MM.1S (cell line): ENCODE measurements at regions not wholly inside any gene's neighbourhood (a gene's known extent, or its start where the extent isn't known, plus 50 kb on each side); places are given as distances from the start of the nearest gene placed in this dataset.

Source experiments
- DNase-seq: peaks from one replicate; pipeline ENCODE4 v3.0.0-alpha.2; 2015
- H2AFZ ChIP-seq: fragments of 300-600 bp; sonication (generic); 2 replicates; pipeline ENCODE4 v1.6.0; 2016; ENCODE audit warnings: antibody characterized with exemption, low read length
- H3F3A ChIP-seq: fragments of 300-600 bp; sonication (generic); 2 replicates; pipeline ENCODE4 v1.6.1; 2016; ENCODE audit warnings: mild to moderate bottlenecking, antibody characterized with exemption, low read length, moderate library complexity, mixed read lengths; ENCODE audit not compliant: insufficient read depth
- H3K27ac ChIP-seq: fragments of 300-600 bp; sonication (generic); 2 replicates; pipeline ENCODE4 v1.5.1; 2016; ENCODE audit warnings: mild to moderate bottlenecking, low read length
- H3K27me3 ChIP-seq: fragments of 300-600 bp; sonication (generic); replicated peaks from 2 replicates; pipeline ENCODE4 v1.6.0; 2016; ENCODE audit warnings: low read length; ENCODE audit not compliant: insufficient read depth
- H3K36me3 ChIP-seq: fragments of 300-600 bp; sonication (generic); replicated peaks from 2 replicates; pipeline ENCODE4 v1.6.1; 2016; ENCODE audit warnings: mild to moderate bottlenecking, low read length, mixed read lengths; ENCODE audit not compliant: insufficient read depth
- H3K4me1 ChIP-seq: fragments of 300-600 bp; sonication (generic); 2 replicates; pipeline ENCODE4 v1.6.1; 2016; ENCODE audit warnings: low read length, mixed read lengths
- H3K4me2 ChIP-seq: fragments of 300-600 bp; sonication (generic); 2 replicates; pipeline ENCODE4 v1.6.0; 2016; ENCODE audit warnings: low read depth, low read length
- H3K4me3 ChIP-seq: fragments of 300-600 bp; sonication (generic); 2 replicates; pipeline ENCODE4 v1.5.1; 2016; ENCODE audit warnings: low read length, mixed read lengths
- H3K79me2 ChIP-seq: fragments of 300-600 bp; sonication (generic); 2 replicates; pipeline ENCODE4 v1.6.1; 2016; ENCODE audit warnings: mixed run types, low read length, mixed read lengths
- H3K9ac ChIP-seq: fragments of 300-600 bp; sonication (generic); 2 replicates; pipeline ENCODE4 v1.6.1; 2016; ENCODE audit warnings: low read length, mixed read lengths
- H3K9me2 ChIP-seq: fragments of 300-600 bp; sonication (generic); replicated peaks from 2 replicates; pipeline ENCODE4 v1.6.1; 2016; ENCODE audit warnings: mild to moderate bottlenecking, low read length, mixed read lengths; ENCODE audit not compliant: insufficient read depth
- H3K9me3 ChIP-seq: fragments of 300-600 bp; sonication (generic); replicated peaks from 2 replicates; pipeline ENCODE4 v1.6.1; 2016; ENCODE audit warnings: mild to moderate bottlenecking, low read length, mixed read lengths; ENCODE audit not compliant: insufficient read depth
- H4K20me1 ChIP-seq: fragments of 300-600 bp; sonication (generic); 2 replicates; pipeline ENCODE4 v1.6.1; 2016; ENCODE audit warnings: mild to moderate bottlenecking, low read length, moderate library complexity, mixed read lengths; ENCODE audit not compliant: insufficient read depth
- EZH2 ChIP-seq: fragments of 300-600 bp; sonication (generic); optimal IDR thresholded peaks from 2 replicates; pipeline ENCODE3; 2017; ENCODE audit warnings: low read depth, mild to moderate bottlenecking, antibody characterized with exemption, low read length, mixed read lengths
- EZH2phosphoT487 ChIP-seq: fragments of 300-600 bp; sonication (generic); IDR thresholded peaks from 2 replicates; pipeline ENCODE4 v1.6.1; 2018; ENCODE audit warnings: antibody characterized with exemption, low read length
- TF ChIP-seq, protein P1 (sequence below): fragments of 300-600 bp; sonication (generic); IDR thresholded peaks from 2 replicates; pipeline ENCODE4 v1.5.1; 2016; ENCODE audit warnings: antibody characterized with exemption, low read length, mixed read lengths

DNA sequence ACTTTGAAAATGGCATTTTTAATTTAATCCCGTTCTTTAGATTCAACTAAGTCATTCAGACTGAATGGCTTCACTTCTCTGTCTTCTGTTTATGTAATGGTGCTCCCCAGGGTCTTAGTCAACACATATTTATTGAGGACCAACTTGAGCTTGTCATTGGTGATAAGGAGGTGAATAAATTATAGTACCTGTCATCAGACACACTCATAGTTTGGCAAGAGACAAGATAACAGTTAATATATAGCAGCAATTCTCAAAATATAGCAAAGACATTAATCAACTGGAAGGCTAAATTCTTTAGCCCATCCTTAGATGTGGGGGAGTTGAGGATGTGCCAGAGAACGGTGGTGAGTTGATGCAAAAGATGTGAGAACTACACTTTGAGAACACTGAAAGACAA is 78.4 kb downstream of the MACIR start:
- Histone ChIP-seq H3K27ac (no peak overlapping the region), H3K9ac (no peak overlapping the region), H3K9me3 (no peaks in the 10 kb centered on the region), H2AFZ (no peak overlapping the region), H3K4me3 (no peak overlapping the region), H3K4me2 (no peak overlapping the region), H3K27me3 (no peaks in the 10 kb centered on the region), H4K20me1 (no peaks in the 10 kb centered on the region), H3K79me2 (no peaks in the 10 kb centered on the region), H3K9me2 (no peaks in the 10 kb centered on the region), H3K4me1 (peaks cover 7% of the 10 kb centered on the region; the same call in 1 of the 2 replicates), H3F3A (peaks cover 4% of the 10 kb centered on the region; the same call in 1 of the 2 replicates), H3K36me3 (no peaks in the 10 kb centered on the region)
- DNase-seq = no peak
- no peak for TF ChIP-seq EZH2phosphoT487
- no peak for TF ChIP-seq EZH2
- TF ChIP-seq, protein P1, sequence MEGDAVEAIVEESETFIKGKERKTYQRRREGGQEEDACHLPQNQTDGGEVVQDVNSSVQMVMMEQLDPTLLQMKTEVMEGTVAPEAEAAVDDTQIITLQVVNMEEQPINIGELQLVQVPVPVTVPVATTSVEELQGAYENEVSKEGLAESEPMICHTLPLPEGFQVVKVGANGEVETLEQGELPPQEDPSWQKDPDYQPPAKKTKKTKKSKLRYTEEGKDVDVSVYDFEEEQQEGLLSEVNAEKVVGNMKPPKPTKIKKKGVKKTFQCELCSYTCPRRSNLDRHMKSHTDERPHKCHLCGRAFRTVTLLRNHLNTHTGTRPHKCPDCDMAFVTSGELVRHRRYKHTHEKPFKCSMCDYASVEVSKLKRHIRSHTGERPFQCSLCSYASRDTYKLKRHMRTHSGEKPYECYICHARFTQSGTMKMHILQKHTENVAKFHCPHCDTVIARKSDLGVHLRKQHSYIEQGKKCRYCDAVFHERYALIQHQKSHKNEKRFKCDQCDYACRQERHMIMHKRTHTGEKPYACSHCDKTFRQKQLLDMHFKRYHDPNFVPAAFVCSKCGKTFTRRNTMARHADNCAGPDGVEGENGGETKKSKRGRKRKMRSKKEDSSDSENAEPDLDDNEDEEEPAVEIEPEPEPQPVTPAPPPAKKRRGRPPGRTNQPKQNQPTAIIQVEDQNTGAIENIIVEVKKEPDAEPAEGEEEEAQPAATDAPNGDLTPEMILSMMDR = no peak

DNA sequence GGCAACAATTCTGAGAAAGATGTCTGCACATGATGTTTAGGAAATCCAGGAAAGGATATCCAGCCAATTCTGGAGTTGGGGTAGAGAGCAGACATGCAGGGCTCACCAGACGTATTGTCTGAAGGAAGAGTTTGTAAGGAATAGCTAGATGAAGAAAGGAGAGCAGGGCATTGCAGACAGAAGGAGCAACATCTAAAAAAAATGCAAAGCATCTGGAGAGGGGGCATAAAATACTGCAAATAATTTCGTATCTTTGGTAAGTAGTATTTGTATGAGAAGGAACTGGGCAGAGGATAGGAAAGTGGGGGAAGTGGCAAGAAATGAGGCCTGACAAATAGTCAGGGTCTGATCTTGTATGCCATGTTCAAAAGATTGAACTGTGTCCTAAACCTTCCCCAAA is 74.8 kb downstream of the MACIR start:
- Histone ChIP-seq H3K27ac (no peak overlapping the region), H4K20me1 (no peaks in the 10 kb centered on the region), H3K36me3 (no peaks in the 10 kb centered on the region), H3K79me2 (no peaks in the 10 kb centered on the region), H3K9ac (no peak overlapping the region), H3K27me3 (no peaks in the 10 kb centered on the region), H3K9me3 (no peaks in the 10 kb centered on the region), H2AFZ (no peak overlapping the region), H3K4me2 (no peak overlapping the region), H3K4me1 (no peaks in the 10 kb centered on the region), H3F3A (no peaks in the 10 kb centered on the region), H3K9me2 (no peaks in the 10 kb centered on the region), H3K4me3 (no peak overlapping the region)
- no peak for DNase-seq
- TF ChIP-seq EZH2phosphoT487 = no peak
- TF ChIP-seq, protein P1 = no peak
- no peak for TF ChIP-seq EZH2

DNA sequence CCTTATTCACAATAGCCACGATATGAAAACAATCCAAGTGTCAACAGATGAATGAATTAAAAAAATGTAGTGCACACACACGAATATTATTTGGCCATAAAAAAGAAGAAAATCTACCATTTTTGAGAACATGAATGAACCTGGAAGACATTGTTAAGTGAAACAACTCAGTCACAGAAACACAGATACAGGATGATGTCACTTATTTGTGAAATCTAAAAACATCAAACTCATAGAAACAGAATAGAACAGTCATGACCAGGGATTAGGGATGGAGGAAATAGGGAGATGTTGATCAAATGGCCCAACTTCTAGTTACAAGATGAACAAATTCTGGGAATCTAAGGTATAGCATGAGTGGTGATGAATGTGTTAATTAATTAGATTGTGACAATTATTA is 72.3 kb downstream of the MACIR start:
- H3K4me3 ChIP-seq = no peak overlapping the region
- DNase-seq = no peak
- no peak overlapping the region for H2AFZ ChIP-seq
- H3K9me2 ChIP-seq = no peaks in the 10 kb centered on the region
- H3K27me3 ChIP-seq = no peaks in the 10 kb centered on the region
- H3K4me2 ChIP-seq = no peak overlapping the region
- H3K4me1 ChIP-seq = no peaks in the 10 kb centered on the region
- H4K20me1 ChIP-seq = no peaks in the 10 kb centered on the region
- H3F3A ChIP-seq = no peaks in the 10 kb centered on the region
- no peaks in the 10 kb centered on the region for H3K36me3 ChIP-seq
- H3K27ac ChIP-seq = no peak overlapping the region
- H3K9me3 ChIP-seq = no peaks in the 10 kb centered on the region
- TF ChIP-seq EZH2 (no peak), EZH2phosphoT487 (no peak)
- TF ChIP-seq, protein P1 = no peak
- no peak overlapping the region for H3K9ac ChIP-seq
- no peaks in the 10 kb centered on the region for H3K79me2 ChIP-seq
